CD8-positive, alpha-beta memory T cell (primary cell): ENCODE measurements at regions not wholly inside any gene's neighbourhood (a gene's known extent, or its start where the extent isn't known, plus 50 kb on each side); places are given as distances from the start of the nearest gene placed in this dataset.
"Not testable (repeated sequence)": the region's sequence is repeated elsewhere in the genome, so short reads cannot be mapped to it uniquely, and the experiment has no call there.

ENCODE experiments used
- CTCF ChIA-PET: fragments of 350-600 bp; sonication (Branson Sonifier 250); formaldehyde crosslinking; loops from one replicate; lab custom pipeline; 2021; ENCODE audit warnings: antibody characterized with exemption; lab: Charles Lee
- POLR2A ChIA-PET: fragments of 350-600 bp; sonication (Branson Sonifier 250); formaldehyde crosslinking; loops from one replicate; lab custom pipeline; 2021; ENCODE audit warnings: antibody characterized with exemption; lab: Charles Lee
- DNase-seq, 5 donors: peaks; one replicate each; pipeline versions ENCODE4 v3.0.0 to v3.0.0-alpha.2; 2020 to 2022; ENCODE audit warnings: mixed read lengths in 1 of 5
- H3K27ac ChIP-seq: one replicate; pipeline ENCODE4 v1.7.0; 2013; ENCODE audit warnings: low read depth, mild to moderate bottlenecking, low read length, moderate library complexity
- H3K27me3 ChIP-seq: 2 replicates; pipeline ENCODE4 v1.7.0; 2013; ENCODE audit warnings: low read length, mild to moderate bottlenecking; ENCODE audit not compliant: insufficient read depth, poor library complexity, severe bottlenecking
- H3K36me3 ChIP-seq: 2 replicates; pipeline ENCODE4 v1.7.0; 2013; ENCODE audit warnings: mild to moderate bottlenecking, low read length, moderate library complexity; ENCODE audit not compliant: insufficient read depth
- H3K4me1 ChIP-seq: 2 replicates; pipeline ENCODE4 v1.7.0; 2013; ENCODE audit warnings: mild to moderate bottlenecking, low read length, moderate library complexity; ENCODE audit not compliant: insufficient read depth
- H3K4me3 ChIP-seq: 2 replicates; pipeline ENCODE4 v1.7.0; 2013; ENCODE audit warnings: mild to moderate bottlenecking, low read length
- H3K9me3 ChIP-seq: 2 replicates; pipeline ENCODE4 v1.7.0; 2013; ENCODE audit warnings: mild to moderate bottlenecking, low read length
- H3K27ac Mint-ChIP-seq, 8 donors: one replicate each; pipeline ENCODE4 v1.8.0; 2020 to 2021; ENCODE audit warnings: mixed read lengths in 8 of 8, mild to moderate bottlenecking in 6 of 8, inconsistent platforms in 3 of 8, moderate library complexity in 3 of 8
- H3K27me3 Mint-ChIP-seq, 2 donors: one replicate each; pipeline ENCODE4 v1.8.0; 2020 to 2021; ENCODE audit warnings: mixed read lengths in 2 of 2, mild to moderate bottlenecking in 1 of 2, moderate library complexity in 1 of 2
- H3K36me3 Mint-ChIP-seq, 3 donors: one replicate each; pipeline ENCODE4 v1.8.0; 2020 to 2021; ENCODE audit warnings: mixed read lengths in 3 of 3, inconsistent platforms in 1 of 3, mild to moderate bottlenecking in 1 of 3
- H3K4me1 Mint-ChIP-seq, 3 donors: one replicate each; pipeline ENCODE4 v1.8.0; 2020 to 2021; ENCODE audit warnings: mixed read lengths in 3 of 3, inconsistent platforms in 1 of 3, mild to moderate bottlenecking in 1 of 3
- H3K4me3 Mint-ChIP-seq, 7 donors: one replicate each; pipeline ENCODE4 v1.8.0; 2020 to 2021; ENCODE audit warnings: mixed read lengths in 7 of 7, mild to moderate bottlenecking in 6 of 7, moderate library complexity in 4 of 7, inconsistent platforms in 2 of 7
- H3K9me3 Mint-ChIP-seq, 5 donors: one replicate each; pipeline ENCODE4 v1.8.0; 2020 to 2022; ENCODE audit warnings: mixed read lengths in 5 of 5, mild to moderate bottlenecking in 3 of 5, moderate library complexity in 2 of 5, inconsistent platforms in 1 of 5

GRCh38 chr3:134106580-134106979, 76.9 kb upstream of the SLCO2A1 start:
- ChIA-PET POLR2A (no interaction called here), CTCF (no interaction called here)
- H3K36me3 ChIP-seq: no peaks in the 10 kb centered on the region
- H3K9me3 ChIP-seq: no peaks in the 10 kb centered on the region
- Mint-ChIP-seq H3K9me3 (peaks cover 13 to 46% (median 25%) of the 10 kb centered on the region in 5 donors), H3K4me3 (no peak overlapping the region), H3K36me3 (peaks cover 0 to 25% (median 2%) of the 10 kb centered on the region in 3 donors), H3K27ac (no peak overlapping the region), H3K4me1 (no peaks in the 10 kb centered on the region), H3K27me3 (peaks cover 13 to 48% of the 10 kb centered on the region in 2 donors)
- H3K4me1 ChIP-seq: no peaks in the 10 kb centered on the region
- H3K27ac ChIP-seq: no peak overlapping the region
- no peak overlapping the region for H3K4me3 ChIP-seq
- peaks cover 5% of the 10 kb centered on the region for H3K27me3 ChIP-seq
- DNase-seq: no peak

GRCh38 chr3:134105876-134106556, 76.3 kb upstream of the SLCO2A1 start:
- DNase-seq: no peak
- Mint-ChIP-seq H3K4me3 (no peak overlapping the region), H3K9me3 (peaks cover 15 to 44% (median 27%) of the 10 kb centered on the region in 5 donors), H3K27me3 (peaks cover 13 to 48% of the 10 kb centered on the region in 2 donors), H3K36me3 (peaks cover 0 to 24% (median 2%) of the 10 kb centered on the region in 3 donors), H3K27ac (no peak overlapping the region), H3K4me1 (no peaks in the 10 kb centered on the region)
- no peaks in the 10 kb centered on the region for H3K4me1 ChIP-seq
- H3K36me3 ChIP-seq: no peaks in the 10 kb centered on the region
- ChIA-PET POLR2A (no interaction called here), CTCF (no interaction called here)
- no peak overlapping the region for H3K4me3 ChIP-seq
- H3K27me3 ChIP-seq: peaks cover 5% of the 10 kb centered on the region
- no peak overlapping the region for H3K27ac ChIP-seq
- no peaks in the 10 kb centered on the region for H3K9me3 ChIP-seq

GRCh38 chr3:134104031-134104430, 74.3 kb upstream of the SLCO2A1 start:
- no peaks in the 10 kb centered on the region for H3K36me3 ChIP-seq
- POLR2A ChIA-PET: no interaction called here
- Mint-ChIP-seq H3K27me3 (peaks cover 14 to 44% of the 10 kb centered on the region in 2 donors), H3K4me1 (no peaks in the 10 kb centered on the region), H3K4me3 (no peak overlapping the region), H3K27ac (no peak overlapping the region), H3K9me3 (peaks cover 21 to 47% (median 31%) of the 10 kb centered on the region in 5 donors), H3K36me3 (peaks cover 0 to 20% (median 0%) of the 10 kb centered on the region in 3 donors)
- H3K9me3 ChIP-seq: no peaks in the 10 kb centered on the region
- H3K4me1 ChIP-seq: no peaks in the 10 kb centered on the region
- no peak overlapping the region for H3K27ac ChIP-seq
- DNase-seq: no peak
- H3K4me3 ChIP-seq: no peak overlapping the region
- peaks cover 5% of the 10 kb centered on the region for H3K27me3 ChIP-seq
- CTCF ChIA-PET: no interaction called here

- Histone ChIP-seq H3K27me3 (peaks cover 5% of the 10 kb centered on the region), H3K4me3 (no peak overlapping the region), H3K27ac (no peak overlapping the region), H3K4me1 (no peaks in the 10 kb centered on the region), H3K36me3 (no peaks in the 10 kb centered on the region), H3K9me3 (no peaks in the 10 kb centered on the region)
- ChIA-PET POLR2A (no interaction called here), CTCF (no interaction called here)
- Mint-ChIP-seq H3K9me3 (peaks cover 21 to 52% (median 34%) of the 10 kb centered on the region in 5 donors), H3K27me3 (peaks cover 14 to 44% of the 10 kb centered on the region in 2 donors), H3K36me3 (peaks cover 0 to 23% (median 0%) of the 10 kb centered on the region in 3 donors), H3K4me3 (no peak overlapping the region), H3K4me1 (no peaks in the 10 kb centered on the region), H3K27ac (no peak overlapping the region)
- no peak for DNase-seq
These were observed 73.7 kb upstream of the SLCO2A1 start for GRCh38 chr3:134103470-134103869.

- H3K27ac ChIP-seq: no peak overlapping the region
- no peaks in the 10 kb centered on the region for H3K36me3 ChIP-seq
- POLR2A ChIA-PET: no interaction called here
- peaks cover 21 to 55% (median 34%) of the 10 kb centered on the region in 5 donors for H3K9me3 Mint-ChIP-seq
- peaks cover 5% of the 10 kb centered on the region for H3K27me3 ChIP-seq
- H3K4me3 Mint-ChIP-seq: no peak overlapping the region
- H3K36me3 Mint-ChIP-seq: peaks cover 0 to 18% (median 0%) of the 10 kb centered on the region in 3 donors
- no peak overlapping the region for H3K27ac Mint-ChIP-seq
- no peak overlapping the region for H3K4me3 ChIP-seq
- no peaks in the 10 kb centered on the region for H3K4me1 ChIP-seq
- DNase-seq: no peak
- peaks cover 14 to 44% of the 10 kb centered on the region in 2 donors for H3K27me3 Mint-ChIP-seq
- no peaks in the 10 kb centered on the region for H3K9me3 ChIP-seq
- no peaks in the 10 kb centered on the region for H3K4me1 Mint-ChIP-seq
- CTCF ChIA-PET: no interaction called here
These were observed 73.3 kb upstream of the SLCO2A1 start for GRCh38 chr3:134102976-134103375.

- H3K4me3 Mint-ChIP-seq, H3K27ac Mint-ChIP-seq, H3K4me1 ChIP-seq, H3K9me3 ChIP-seq, H3K27me3 ChIP-seq, H3K27ac ChIP-seq, DNase-seq, H3K36me3 ChIP-seq, POLR2A ChIA-PET, H3K27me3 Mint-ChIP-seq, H3K4me3 ChIP-seq, CTCF ChIA-PET, H3K36me3 Mint-ChIP-seq, H3K4me1 Mint-ChIP-seq: not testable (repeated sequence)
- H3K9me3 Mint-ChIP-seq: peaks cover 7 to 47% (median 29%) of the 10 kb centered on the region in 5 donors
These were observed 66.5 kb upstream of the SLCO2A1 start for GRCh38 chr3:134096214-134096613.

- H3K4me1 ChIP-seq: no peaks in the 10 kb centered on the region
- peaks cover 3 to 40% (median 20%) of the 10 kb centered on the region in 5 donors for H3K9me3 Mint-ChIP-seq
- no peak overlapping the region for H3K27ac Mint-ChIP-seq
- H3K36me3 ChIP-seq: no peaks in the 10 kb centered on the region
- H3K4me3 ChIP-seq: no peak overlapping the region
- no peak for DNase-seq
- H3K4me3 Mint-ChIP-seq: no peak overlapping the region
- peaks cover 2 to 7% of the 10 kb centered on the region in 2 donors for H3K27me3 Mint-ChIP-seq
- no peaks in the 10 kb centered on the region for H3K4me1 Mint-ChIP-seq
- POLR2A ChIA-PET: no interaction called here
- peaks cover 0 to 3% (median 2%) of the 10 kb centered on the region in 3 donors for H3K36me3 Mint-ChIP-seq
- CTCF ChIA-PET: no interaction called here
- H3K27me3 ChIP-seq: no peaks in the 10 kb centered on the region
- no peaks in the 10 kb centered on the region for H3K9me3 ChIP-seq
- no peak overlapping the region for H3K27ac ChIP-seq
These were observed 65.3 kb upstream of the SLCO2A1 start for GRCh38 chr3:134095005-134095404.

GRCh38 chr3:134094491-134094890, 64.8 kb upstream of the SLCO2A1 start:
- Mint-ChIP-seq H3K27ac (no peak overlapping the region), H3K4me1 (no peaks in the 10 kb centered on the region), H3K4me3 (no peak overlapping the region), H3K27me3 (peaks cover 2 to 7% of the 10 kb centered on the region in 2 donors), H3K9me3 (peaks cover 4 to 39% (median 20%) of the 10 kb centered on the region in 5 donors), H3K36me3 (peaks cover 0 to 3% (median 2%) of the 10 kb centered on the region in 3 donors)
- Histone ChIP-seq H3K4me1 (no peaks in the 10 kb centered on the region), H3K4me3 (no peak overlapping the region), H3K27me3 (no peaks in the 10 kb centered on the region), H3K9me3 (no peaks in the 10 kb centered on the region), H3K36me3 (no peaks in the 10 kb centered on the region), H3K27ac (no peak overlapping the region)
- no peak for DNase-seq
- CTCF ChIA-PET: no interaction called here
- POLR2A ChIA-PET: no interaction called here
